H9 (cell line): ENCODE measurements at regions not wholly inside any gene's neighbourhood (a gene's known extent, or its start where the extent isn't known, plus 50 kb on each side); places are given as distances from the start of the nearest gene placed in this dataset.

ENCODE experiments used
- DNase-seq: peaks from one replicate; pipeline ENCODE4 v3.0.0-alpha.2; 2017
- H2AFZ ChIP-seq: one replicate; pipeline ENCODE4 v1.6.1; 2013; ENCODE audit warnings: mild to moderate bottlenecking, low read length, control low read depth, moderate library complexity
- H2AK5ac ChIP-seq: 2 replicates; pipeline ENCODE4 v1.6.1; 2013; ENCODE audit warnings: low read length, control low read depth, mixed read lengths; ENCODE audit not compliant: insufficient read length
- H2BK120ac ChIP-seq: one replicate; pipeline ENCODE4 v1.6.1; 2013; ENCODE audit warnings: low read depth, mild to moderate bottlenecking, low read length, control low read depth, inconsistent platforms; ENCODE audit not compliant: poor library complexity, severe bottlenecking
- H2BK12ac ChIP-seq: 2 replicates; pipeline ENCODE4 v1.6.1; 2013; ENCODE audit warnings: low read length, control low read depth, mixed read lengths, low read depth; ENCODE audit not compliant: insufficient read length
- H2BK15ac ChIP-seq: 2 replicates; pipeline ENCODE4 v1.6.1; 2013; ENCODE audit warnings: low read depth, low read length, control low read depth
- H2BK20ac ChIP-seq: one replicate; pipeline ENCODE4 v1.6.1; 2013; ENCODE audit warnings: low read depth, mild to moderate bottlenecking, low read length, control low read depth, inconsistent platforms; ENCODE audit not compliant: poor library complexity, severe bottlenecking
- H2BK5ac ChIP-seq: 2 replicates; pipeline ENCODE4 v1.6.1; 2013; ENCODE audit warnings: low read length, control low read depth, mixed read lengths; ENCODE audit not compliant: insufficient read length
- H3K14ac ChIP-seq: 2 replicates; pipeline ENCODE4 v1.6.1; 2013; ENCODE audit warnings: low read length, control low read depth; ENCODE audit not compliant: insufficient read depth
- H3K18ac ChIP-seq: 2 replicates; pipeline ENCODE4 v1.6.1; 2013; ENCODE audit warnings: low read depth, mild to moderate bottlenecking, mixed read lengths, low read length, control low read depth; ENCODE audit not compliant: insufficient read length
- H3K23ac ChIP-seq: 2 replicates; pipeline ENCODE4 v1.6.1; 2013; ENCODE audit warnings: low read length, control low read depth, mixed read lengths, low read depth; ENCODE audit not compliant: insufficient read length
- H3K23me2 ChIP-seq: 2 replicates; pipeline ENCODE4 v1.6.1; 2013; ENCODE audit warnings: low read depth, mild to moderate bottlenecking, mixed read lengths, low read length, control low read depth; ENCODE audit not compliant: insufficient read length, poor library complexity, severe bottlenecking
- H3K27ac ChIP-seq: 2 replicates; pipeline ENCODE4 v1.5.1; 2013; ENCODE audit warnings: low read length, control low read depth, mixed read lengths, low read depth; ENCODE audit not compliant: insufficient read length
- H3K27me3 ChIP-seq: 2 replicates; pipeline ENCODE4 v1.6.1; 2013; ENCODE audit warnings: low read length, control low read depth, inconsistent platforms; ENCODE audit not compliant: insufficient read depth
- H3K4ac ChIP-seq: 2 replicates; pipeline ENCODE4 v1.6.1; 2013; ENCODE audit warnings: low read depth, mild to moderate bottlenecking, control low read depth, inconsistent platforms, low read length, moderate library complexity
- H3K4me1 ChIP-seq: 2 replicates; pipeline ENCODE4 v1.6.1; 2013; ENCODE audit warnings: low read length, control low read depth, inconsistent platforms; ENCODE audit not compliant: insufficient read depth
- H3K4me2 ChIP-seq: 2 replicates; pipeline ENCODE4 v1.6.1; 2013; ENCODE audit warnings: low read length, control low read depth, mixed read lengths; ENCODE audit not compliant: insufficient read length, insufficient read depth
- H3K56ac ChIP-seq: 2 replicates; pipeline ENCODE4 v1.6.1; 2013; ENCODE audit warnings: low read depth, mild to moderate bottlenecking, mixed read lengths, low read length, control low read depth; ENCODE audit not compliant: insufficient read length
- H3K79me1 ChIP-seq: 2 replicates; pipeline ENCODE4 v1.6.1; 2013; ENCODE audit warnings: low read depth, mild to moderate bottlenecking, moderate library complexity, low read length, control low read depth, inconsistent platforms; ENCODE audit not compliant: insufficient read depth, poor library complexity, severe bottlenecking
- H3K79me2 ChIP-seq: 2 replicates; pipeline ENCODE4 v1.6.1; 2013; ENCODE audit warnings: low read length, control low read depth, inconsistent platforms; ENCODE audit not compliant: insufficient read depth
- H3K9ac ChIP-seq: 2 replicates; pipeline ENCODE4 v1.6.1; 2013; ENCODE audit warnings: low read length, control low read depth, mixed read lengths; ENCODE audit not compliant: insufficient read length; ENCODE audit errors: extremely low read depth
- H3K9me3 ChIP-seq: one replicate; pipeline ENCODE4 v1.6.1; 2013; ENCODE audit warnings: low read depth, low read length, inconsistent platforms; ENCODE audit not compliant: control insufficient read depth
- H3T11ph ChIP-seq: one replicate; pipeline ENCODE4 v1.6.1; 2013; ENCODE audit warnings: mild to moderate bottlenecking, low read length, control low read depth, inconsistent platforms
- H4K20me1 ChIP-seq: one replicate; pipeline ENCODE4 v1.6.1; 2013; ENCODE audit not compliant: control insufficient read depth, insufficient read length, insufficient read depth
- H4K5ac ChIP-seq: 2 replicates; pipeline ENCODE4 v1.6.1; 2013; ENCODE audit warnings: low read depth, mild to moderate bottlenecking, mixed read lengths, low read length, control low read depth; ENCODE audit not compliant: insufficient read length
- H4K8ac ChIP-seq: replicated peaks from 2 replicates; pipeline ENCODE4 v1.6.1; 2013; ENCODE audit warnings: low read length, control low read depth, mixed read lengths, low read depth; ENCODE audit not compliant: insufficient read length
- H4K91ac ChIP-seq: 2 replicates; pipeline ENCODE4 v1.6.1; 2013; ENCODE audit warnings: low read depth, mild to moderate bottlenecking, moderate library complexity, mixed read lengths, low read length, control low read depth; ENCODE audit not compliant: insufficient read length
- H3K27ac Mint-ChIP-seq, 3 experiments: 2 replicates in 2 of 3; 3 replicates in 1 of 3; pipeline ENCODE4 v1.8.0; 2020 to 2021; ENCODE audit warnings: mixed read lengths in 3 of 3, mild to moderate bottlenecking in 1 of 3, moderate library complexity in 1 of 3
- H3K27me3 Mint-ChIP-seq: 2 replicates; pipeline ENCODE4 v1.8.0; 2021; ENCODE audit warnings: low read depth, mild to moderate bottlenecking, moderate library complexity, mixed read lengths
- H3K36me3 Mint-ChIP-seq, 3 experiments: 2 replicates in 2 of 3; 3 replicates in 1 of 3; pipeline ENCODE4 v1.8.0; 2020 to 2021; ENCODE audit warnings: low read depth in 3 of 3, mixed read lengths in 3 of 3; ENCODE audit not compliant: insufficient read depth in 1 of 3
- H3K4me1 Mint-ChIP-seq, 2 experiments: 2 replicates each; pipeline ENCODE4 v1.8.0; 2020; ENCODE audit warnings: mixed read lengths in 2 of 2
- H3K4me3 Mint-ChIP-seq, 2 experiments: 2 replicates in 1 of 2; 3 replicates in 1 of 2; pipeline ENCODE4 v1.8.0; 2020 to 2021; ENCODE audit warnings: mild to moderate bottlenecking in 2 of 2, mixed read lengths in 2 of 2, moderate library complexity in 1 of 2
- H3K9me3 Mint-ChIP-seq, 2 experiments: 2 replicates in 1 of 2; 3 replicates in 1 of 2; pipeline ENCODE4 v1.8.0; 2020; ENCODE audit warnings: mild to moderate bottlenecking in 2 of 2, mixed read lengths in 2 of 2, moderate library complexity in 1 of 2
- TF ChIP-seq, protein P1 (sequence below): fragments of 200-600 bp; sonication (generic); conservative IDR thresholded peaks from 3 replicates; pipeline ENCODE4 v1.8.0; 2021; ENCODE audit warnings: antibody characterized with exemption, mild to moderate bottlenecking

DNA sequence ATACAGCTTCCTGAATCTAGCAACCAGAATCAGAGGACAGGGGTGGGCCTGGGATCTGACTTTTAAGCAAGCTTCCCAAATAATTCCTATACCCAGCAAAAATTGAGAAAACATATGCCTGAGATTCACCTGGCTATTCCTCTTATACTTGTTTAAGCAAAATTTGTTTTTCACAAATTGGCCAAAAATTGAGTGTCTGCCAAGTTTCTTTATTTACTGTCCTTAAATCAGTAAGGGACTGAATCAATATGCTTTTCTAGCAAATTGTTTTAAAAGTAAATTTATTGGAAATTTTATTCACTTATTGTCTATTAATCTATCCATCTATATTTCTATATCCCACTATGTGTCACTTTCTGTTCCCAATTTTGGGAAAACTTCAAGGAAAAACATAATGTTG lies 337.0 kb upstream of the ZNF804A start:
- H2BK20ac ChIP-seq, result no peak overlapping the region
- Mint-ChIP-seq H3K27me3 (no peaks in the 10 kb centered on the region), H3K4me1 (no peaks in the 10 kb centered on the region), H3K9me3 (0 out of 5 replicates have a peak, but pooled peaks cover 0 to 2% of the 10 kb centered on the region in 2 experiments), H3K36me3 (no peaks in the 10 kb centered on the region), H3K27ac (no peak overlapping the region), H3K4me3 (no peak overlapping the region)
- no peak overlapping the region for H4K5ac ChIP-seq
- H2BK5ac ChIP-seq, result no peak overlapping the region
- DNase-seq, result no peak
- no peak overlapping the region for H4K8ac ChIP-seq
- no peak overlapping the region for H3K14ac ChIP-seq
- no peak overlapping the region for H3K23ac ChIP-seq
- no peak overlapping the region for H3K9ac ChIP-seq
- TF ChIP-seq, protein P1, sequence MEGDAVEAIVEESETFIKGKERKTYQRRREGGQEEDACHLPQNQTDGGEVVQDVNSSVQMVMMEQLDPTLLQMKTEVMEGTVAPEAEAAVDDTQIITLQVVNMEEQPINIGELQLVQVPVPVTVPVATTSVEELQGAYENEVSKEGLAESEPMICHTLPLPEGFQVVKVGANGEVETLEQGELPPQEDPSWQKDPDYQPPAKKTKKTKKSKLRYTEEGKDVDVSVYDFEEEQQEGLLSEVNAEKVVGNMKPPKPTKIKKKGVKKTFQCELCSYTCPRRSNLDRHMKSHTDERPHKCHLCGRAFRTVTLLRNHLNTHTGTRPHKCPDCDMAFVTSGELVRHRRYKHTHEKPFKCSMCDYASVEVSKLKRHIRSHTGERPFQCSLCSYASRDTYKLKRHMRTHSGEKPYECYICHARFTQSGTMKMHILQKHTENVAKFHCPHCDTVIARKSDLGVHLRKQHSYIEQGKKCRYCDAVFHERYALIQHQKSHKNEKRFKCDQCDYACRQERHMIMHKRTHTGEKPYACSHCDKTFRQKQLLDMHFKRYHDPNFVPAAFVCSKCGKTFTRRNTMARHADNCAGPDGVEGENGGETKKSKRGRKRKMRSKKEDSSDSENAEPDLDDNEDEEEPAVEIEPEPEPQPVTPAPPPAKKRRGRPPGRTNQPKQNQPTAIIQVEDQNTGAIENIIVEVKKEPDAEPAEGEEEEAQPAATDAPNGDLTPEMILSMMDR, result no peak
- H3K4me1 ChIP-seq, result no peaks in the 10 kb centered on the region
- no peak overlapping the region for H3K4me2 ChIP-seq
- no peak overlapping the region for H2AK5ac ChIP-seq
- no peak overlapping the region for H3T11ph ChIP-seq
- no peaks in the 10 kb centered on the region for H3K79me2 ChIP-seq
- H2AFZ ChIP-seq, result no peak overlapping the region
- no peaks in the 10 kb centered on the region for H3K79me1 ChIP-seq
- H2BK120ac ChIP-seq, result no peak overlapping the region
- H3K9me3 ChIP-seq, result no peaks in the 10 kb centered on the region
- no peak overlapping the region for H3K4ac ChIP-seq
- H3K23me2 ChIP-seq, result no peaks in the 10 kb centered on the region
- no peak overlapping the region for H4K91ac ChIP-seq
- H3K27me3 ChIP-seq, result no peaks in the 10 kb centered on the region
- H3K56ac ChIP-seq, result no peak overlapping the region
- H3K27ac ChIP-seq, result no peak overlapping the region
- H4K20me1 ChIP-seq, result no peaks in the 10 kb centered on the region
- no peak overlapping the region for H2BK15ac ChIP-seq
- no peak overlapping the region for H2BK12ac ChIP-seq
- H3K18ac ChIP-seq, result no peak overlapping the region
